KMS-11 (cell line): ENCODE measurements at regions not wholly inside any gene's neighbourhood (a gene's known extent, or its start where the extent isn't known, plus 50 kb on each side); places are given as distances from the start of the nearest gene placed in this dataset.

Experiments
- H2AFZ ChIP-seq: fragments of 200-600 bp; sonication (generic); 2 replicates; pipeline ENCODE4 v1.6.1; 2016; ENCODE audit warnings: antibody characterized with exemption, mixed run types, low read depth
- H3K27ac ChIP-seq: fragments of 200-600 bp; sonication (generic); 2 replicates; pipeline ENCODE4 v1.6.1; 2016; ENCODE audit warnings: mild to moderate bottlenecking, mixed run types
- H3K27me3 ChIP-seq: fragments of 200-600 bp; sonication (generic); 2 replicates; pipeline ENCODE4 v1.6.1; 2017; ENCODE audit warnings: mild to moderate bottlenecking, low read depth, mixed run types, moderate library complexity; ENCODE audit not compliant: insufficient read depth
- H3K36me3 ChIP-seq: fragments of 200-600 bp; sonication (generic); 2 replicates; pipeline ENCODE4 v1.6.1; 2017; ENCODE audit warnings: mild to moderate bottlenecking, mixed run types; ENCODE audit not compliant: insufficient read depth
- H3K4me1 ChIP-seq: fragments of 200-600 bp; sonication (generic); 2 replicates; pipeline ENCODE4 v1.6.1; 2016; ENCODE audit warnings: mild to moderate bottlenecking, low read depth, mixed run types; ENCODE audit not compliant: poor library complexity, severe bottlenecking
- H3K4me2 ChIP-seq: fragments of 200-600 bp; sonication (generic); 2 replicates; pipeline ENCODE4 v1.7.0; 2016; ENCODE audit warnings: mild to moderate bottlenecking, mixed run types
- H3K4me3 ChIP-seq: fragments of 200-600 bp; sonication (generic); IDR thresholded peaks from 2 replicates; pipeline ENCODE4 v1.6.1; 2017; ENCODE audit warnings: low read depth, low read length, mixed read lengths; ENCODE audit not compliant: insufficient read depth
- H3K79me2 ChIP-seq: fragments of 200-600 bp; sonication (generic); 2 replicates; pipeline ENCODE4 v1.6.1; 2016; ENCODE audit warnings: low read depth, mixed run types; ENCODE audit not compliant: insufficient read depth
- H3K9ac ChIP-seq: fragments of 200-600 bp; sonication (generic); 2 replicates; pipeline ENCODE4 v1.6.1; 2016; ENCODE audit warnings: mild to moderate bottlenecking, mixed run types
- H4K20me1 ChIP-seq: fragments of 200-600 bp; sonication (generic); 2 replicates; pipeline ENCODE4 v1.6.1; 2016; ENCODE audit warnings: mild to moderate bottlenecking, mixed run types; ENCODE audit not compliant: insufficient read depth
- TF ChIP-seq, protein P1 (sequence below): fragments of 200-600 bp; sonication (generic); conservative IDR thresholded peaks from 2 replicates; pipeline ENCODE4 v1.6.1; 2017; ENCODE audit warnings: low read depth, mild to moderate bottlenecking, antibody characterized with exemption, low read length, moderate library complexity, mixed read lengths

DNA sequence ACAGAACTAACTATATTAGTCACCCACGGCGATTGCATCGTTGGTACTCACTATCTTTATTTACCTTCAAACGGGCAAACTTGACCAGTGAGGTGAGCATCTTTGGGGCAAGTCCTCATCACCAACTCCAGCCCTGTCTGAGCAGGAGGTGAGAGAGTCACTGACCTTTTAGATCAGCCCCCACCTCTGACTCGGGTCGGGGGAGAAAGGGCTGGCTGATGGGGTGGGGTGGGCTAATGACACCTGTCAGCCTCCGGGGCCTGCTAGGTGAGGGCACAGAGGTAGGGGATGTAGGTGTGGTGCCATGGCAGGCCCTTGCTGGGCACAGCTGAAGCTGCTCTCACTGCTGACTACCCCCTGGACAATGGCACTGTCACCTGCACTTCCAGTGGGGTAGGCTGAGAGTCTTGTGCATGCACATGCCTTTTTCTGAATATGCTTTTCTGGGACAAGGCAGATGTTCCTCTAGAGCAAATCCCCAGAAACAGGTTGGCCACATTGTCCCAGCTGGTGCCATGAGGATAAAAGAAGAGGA is 359.5 kb upstream of the MKI67 start:
- Histone ChIP-seq H3K27ac (no peak overlapping the region), H3K4me1 (no peaks in the 10 kb centered on the region), H3K4me3 (no peak overlapping the region), H4K20me1 (no peaks in the 10 kb centered on the region), H3K9ac (no peak overlapping the region), H2AFZ (no peak overlapping the region), H3K4me2 (no peak overlapping the region), H3K27me3 (no peaks in the 10 kb centered on the region), H3K36me3 (no peaks in the 10 kb centered on the region), H3K79me2 (no peaks in the 10 kb centered on the region)
- TF ChIP-seq, protein P1, sequence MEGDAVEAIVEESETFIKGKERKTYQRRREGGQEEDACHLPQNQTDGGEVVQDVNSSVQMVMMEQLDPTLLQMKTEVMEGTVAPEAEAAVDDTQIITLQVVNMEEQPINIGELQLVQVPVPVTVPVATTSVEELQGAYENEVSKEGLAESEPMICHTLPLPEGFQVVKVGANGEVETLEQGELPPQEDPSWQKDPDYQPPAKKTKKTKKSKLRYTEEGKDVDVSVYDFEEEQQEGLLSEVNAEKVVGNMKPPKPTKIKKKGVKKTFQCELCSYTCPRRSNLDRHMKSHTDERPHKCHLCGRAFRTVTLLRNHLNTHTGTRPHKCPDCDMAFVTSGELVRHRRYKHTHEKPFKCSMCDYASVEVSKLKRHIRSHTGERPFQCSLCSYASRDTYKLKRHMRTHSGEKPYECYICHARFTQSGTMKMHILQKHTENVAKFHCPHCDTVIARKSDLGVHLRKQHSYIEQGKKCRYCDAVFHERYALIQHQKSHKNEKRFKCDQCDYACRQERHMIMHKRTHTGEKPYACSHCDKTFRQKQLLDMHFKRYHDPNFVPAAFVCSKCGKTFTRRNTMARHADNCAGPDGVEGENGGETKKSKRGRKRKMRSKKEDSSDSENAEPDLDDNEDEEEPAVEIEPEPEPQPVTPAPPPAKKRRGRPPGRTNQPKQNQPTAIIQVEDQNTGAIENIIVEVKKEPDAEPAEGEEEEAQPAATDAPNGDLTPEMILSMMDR: no peak

DNA sequence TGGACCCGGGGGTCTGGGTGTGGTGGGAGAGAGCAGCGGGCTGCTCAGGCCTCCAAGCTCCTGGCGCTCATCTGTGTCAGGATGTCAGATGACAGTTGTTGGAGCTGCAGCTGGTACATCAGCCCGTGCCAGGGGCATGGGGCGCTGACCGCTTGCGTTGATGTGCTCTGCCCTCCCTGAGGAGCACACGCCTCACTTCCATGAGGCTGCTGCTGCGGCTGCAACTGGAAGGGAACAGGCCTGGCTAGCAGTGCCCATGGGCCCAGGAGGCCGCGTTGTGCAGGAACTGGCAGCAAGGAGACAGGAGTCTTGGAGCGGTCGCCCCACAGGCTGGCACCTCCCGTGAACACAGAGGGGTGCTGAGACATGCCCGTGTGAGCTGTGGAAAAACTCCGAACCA is 361.3 kb upstream of the MKI67 start:
- Histone ChIP-seq H3K4me1 (no peaks in the 10 kb centered on the region), H3K27me3 (no peaks in the 10 kb centered on the region), H3K36me3 (no peaks in the 10 kb centered on the region), H3K4me3 (no peak overlapping the region), H2AFZ (no peak overlapping the region), H3K27ac (no peak overlapping the region), H3K4me2 (no peak overlapping the region), H4K20me1 (no peaks in the 10 kb centered on the region), H3K9ac (no peak overlapping the region), H3K79me2 (no peaks in the 10 kb centered on the region)
- TF ChIP-seq, protein P1: no peak

DNA sequence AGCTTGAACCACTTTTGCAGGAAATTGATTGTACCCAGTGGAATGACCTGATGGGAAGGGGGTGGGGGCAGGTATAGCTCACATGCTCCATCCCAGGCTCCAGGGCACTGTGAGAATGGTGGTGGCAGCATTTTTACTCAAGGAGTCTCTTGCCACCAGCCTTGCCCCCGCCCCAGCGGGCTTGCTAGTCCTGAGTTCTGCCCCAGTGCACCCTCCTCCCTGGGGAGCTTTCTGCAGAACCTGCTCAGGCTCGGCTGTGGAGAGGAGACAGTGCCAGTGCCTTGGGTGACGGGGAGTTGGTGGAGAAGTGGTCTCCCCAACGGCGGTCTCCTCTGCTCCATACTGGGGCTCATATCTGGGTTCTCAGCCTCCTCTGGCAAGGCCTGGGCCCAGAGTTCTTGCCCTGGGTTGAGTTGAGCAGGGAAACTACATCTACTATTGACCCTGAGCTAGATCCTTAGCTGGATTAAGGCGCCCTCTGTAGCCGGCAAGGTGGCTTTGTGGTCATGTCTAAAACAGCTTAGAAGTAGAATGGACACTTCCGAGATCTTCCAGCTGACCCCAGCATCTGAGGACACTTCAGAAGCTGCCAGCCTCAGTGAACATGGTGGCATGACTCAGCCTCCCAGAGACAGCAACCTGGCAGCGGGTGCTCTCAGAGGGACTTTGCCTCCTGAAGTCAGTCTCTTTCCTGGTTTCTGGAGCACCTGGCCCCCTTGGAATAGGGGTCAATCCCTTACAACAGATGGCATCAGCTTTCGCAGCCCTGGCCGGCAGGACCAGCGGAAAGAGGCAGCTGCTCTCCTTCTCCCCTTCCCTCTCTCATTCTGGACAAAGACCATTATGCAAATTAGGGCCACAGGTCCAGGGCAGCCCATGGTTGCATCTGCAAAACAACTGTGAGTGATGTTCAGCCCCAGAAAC is 363.4 kb upstream of the MKI67 start:
- Histone ChIP-seq H4K20me1 (no peaks in the 10 kb centered on the region), H3K4me2 (no peak overlapping the region), H2AFZ (no peak overlapping the region; the same call in 1 of the 2 replicates), H3K79me2 (no peaks in the 10 kb centered on the region), H3K4me1 (no peaks in the 10 kb centered on the region), H3K4me3 (no peak overlapping the region), H3K27me3 (no peaks in the 10 kb centered on the region), H3K36me3 (no peaks in the 10 kb centered on the region), H3K9ac (no peak overlapping the region), H3K27ac (no peak overlapping the region)
- TF ChIP-seq, protein P1: no peak

DNA sequence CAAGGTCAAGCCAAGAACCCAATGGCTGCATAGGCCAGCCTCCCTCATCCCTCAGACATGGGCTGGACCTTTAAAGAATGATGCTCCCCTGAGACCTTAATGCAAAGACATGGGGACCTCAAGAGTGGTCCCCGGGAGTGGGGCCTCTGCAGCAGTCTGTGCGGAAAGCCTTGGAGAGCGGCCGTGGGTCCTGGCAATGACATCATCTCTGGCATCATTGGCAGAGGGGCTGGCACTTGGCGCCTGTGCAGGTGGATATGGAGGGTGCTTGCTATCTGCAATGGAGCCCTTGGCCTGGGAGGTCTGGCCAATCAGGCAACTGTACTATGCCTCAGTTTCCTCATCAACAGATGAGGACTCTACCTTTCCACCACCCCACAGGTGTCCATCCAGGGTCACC is 365.5 kb upstream of the MKI67 start:
- Histone ChIP-seq H3K79me2 (no peaks in the 10 kb centered on the region), H4K20me1 (no peaks in the 10 kb centered on the region), H3K4me3 (no peak overlapping the region), H3K27me3 (no peaks in the 10 kb centered on the region), H3K4me1 (no peaks in the 10 kb centered on the region), H3K36me3 (no peaks in the 10 kb centered on the region), H3K27ac (no peak overlapping the region), H3K4me2 (no peak overlapping the region), H3K9ac (no peak overlapping the region), H2AFZ (no peak overlapping the region)
- TF ChIP-seq, protein P1: no peak
